ENCODE measurements at regions not wholly inside any gene's neighbourhood (a gene's known extent, or its start where the extent isn't known, plus 50 kb on each side); places are given as distances from the start of the nearest gene placed in this dataset.
A peak's percentile ranks its signal among the peaks of the same experiment; 100 is the strongest.

DNA sequence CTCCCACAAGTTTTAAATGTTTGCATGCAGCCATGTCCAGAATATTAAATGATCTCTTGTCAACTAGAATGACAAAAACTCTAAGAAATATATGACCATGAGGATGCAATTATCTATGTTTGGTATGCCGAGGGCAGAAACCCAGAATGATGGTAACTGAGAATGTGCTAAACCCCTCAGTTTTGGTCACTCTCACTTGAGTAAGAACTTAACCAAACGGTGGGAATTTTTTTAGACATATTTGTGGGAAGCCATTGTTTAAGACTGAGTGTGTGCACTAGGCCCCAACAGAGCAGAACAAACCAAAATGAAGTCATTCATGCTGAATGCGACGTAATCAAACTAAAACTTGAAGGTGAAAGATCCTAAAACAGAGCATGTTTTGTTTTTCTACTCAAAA lies 1927.9 kb upstream of the SEL1L start:
- in situ Hi-C loops (cut with MboI; ENCODE audit: low sequenced_read_pairs, unreplicated experiment) = no loop called here
- DNase-seq (ENCODE audit: low spot score) = no peak
- no peak for TF ChIP-seq CTCF (IDR thresholded peaks at IDR 0.05; ENCODE audit: borderline replicate concordance, control extremely low read depth, extremely low read depth, insufficient read depth, missing control alignments)

- in situ Hi-C loops (cut with MboI; ENCODE audit: low sequenced_read_pairs, unreplicated experiment) = no loop called here
- DNase-seq (ENCODE audit: low spot score) = no peak
- TF ChIP-seq CTCF (IDR thresholded peaks at IDR 0.05; ENCODE audit: borderline replicate concordance, control extremely low read depth, extremely low read depth, insufficient read depth, missing control alignments) = no peak
Measured at GRCh38 chr14:83462759-83463158, 1929.1 kb upstream of the SEL1L start.

GRCh38 chr14:83463500-83464098 lies 1929.9 kb upstream of the SEL1L start:
- DNase-seq (ENCODE audit: low spot score) = peak; percentile 1
- TF ChIP-seq CTCF (IDR thresholded peaks at IDR 0.05; ENCODE audit: borderline replicate concordance, control extremely low read depth, extremely low read depth, insufficient read depth, missing control alignments) = peak; percentile 40
- in situ Hi-C loops (cut with MboI; ENCODE audit: low sequenced_read_pairs, unreplicated experiment) = no loop called here

DNA sequence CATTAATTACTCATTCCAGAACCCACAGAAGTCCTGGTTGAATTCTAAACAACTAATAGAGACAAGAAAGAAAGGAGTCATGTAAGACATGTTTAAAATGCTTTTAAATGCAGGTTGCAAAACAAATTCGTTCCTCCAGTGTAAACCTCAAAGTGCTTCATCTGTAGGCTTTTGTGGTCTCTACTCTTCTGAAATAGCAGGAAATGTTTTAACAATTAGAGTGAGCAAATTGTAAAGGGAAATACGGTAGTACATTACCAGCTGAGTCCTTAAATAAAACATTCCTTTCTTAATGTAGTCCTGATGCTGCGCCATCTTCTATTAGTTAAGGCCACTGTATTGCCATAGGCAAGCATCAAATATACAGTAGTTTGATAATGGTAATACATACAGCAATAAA lies 1934.2 kb upstream of the SEL1L start:
- DNase-seq (ENCODE audit: low spot score) = no peak
- no peak for TF ChIP-seq CTCF (IDR thresholded peaks at IDR 0.05; ENCODE audit: borderline replicate concordance, control extremely low read depth, extremely low read depth, insufficient read depth, missing control alignments)

GRCh38 chr14:83470466-83470865 lies 1936.8 kb upstream of the SEL1L start:
- no peak for DNase-seq (ENCODE audit: low spot score)
- no peak for TF ChIP-seq CTCF (IDR thresholded peaks at IDR 0.05; ENCODE audit: borderline replicate concordance, control extremely low read depth, extremely low read depth, insufficient read depth, missing control alignments)
- in situ Hi-C loops (cut with MboI; ENCODE audit: low sequenced_read_pairs, unreplicated experiment) = no loop called here

More for the DNA sequence above, 1934.2 kb upstream of the SEL1L start:
- in situ Hi-C loops (cut with MboI; ENCODE audit: low sequenced_read_pairs, unreplicated experiment) = no loop called here

GRCh38 chr14:83470959-83471695 lies 1937.5 kb upstream of the SEL1L start:
- no peak for DNase-seq (ENCODE audit: low spot score)
- in situ Hi-C loops (cut with MboI; ENCODE audit: low sequenced_read_pairs, unreplicated experiment) = no loop called here
- no peak for TF ChIP-seq CTCF (IDR thresholded peaks at IDR 0.05; ENCODE audit: borderline replicate concordance, control extremely low read depth, extremely low read depth, insufficient read depth, missing control alignments)

Data from GM13976 (cell line).